Choroid plexus epithelial cell (primary cell): ENCODE measurements at regions not wholly inside any gene's neighbourhood (a gene's known extent, or its start where the extent isn't known, plus 50 kb on each side); places are given as distances from the start of the nearest gene placed in this dataset.

Experiments used
- DNase-seq: peaks from one replicate; pipeline ENCODE4 v3.0.0-alpha.2; 2010; ENCODE audit warnings: low read depth
- H3K4me3 ChIP-seq: 2 replicates; pipeline ENCODE4 v1.5.1; 2011; ENCODE audit warnings: low read depth, mild to moderate bottlenecking, control low read depth, low read length, moderate library complexity
- TF ChIP-seq, protein P1 (sequence below): conservative IDR thresholded peaks from 2 replicates; pipeline ENCODE4 v1.5.1; 2011; ENCODE audit warnings: low read depth, mild to moderate bottlenecking, control low read depth, inconsistent platforms, low read length, moderate library complexity

DNA sequence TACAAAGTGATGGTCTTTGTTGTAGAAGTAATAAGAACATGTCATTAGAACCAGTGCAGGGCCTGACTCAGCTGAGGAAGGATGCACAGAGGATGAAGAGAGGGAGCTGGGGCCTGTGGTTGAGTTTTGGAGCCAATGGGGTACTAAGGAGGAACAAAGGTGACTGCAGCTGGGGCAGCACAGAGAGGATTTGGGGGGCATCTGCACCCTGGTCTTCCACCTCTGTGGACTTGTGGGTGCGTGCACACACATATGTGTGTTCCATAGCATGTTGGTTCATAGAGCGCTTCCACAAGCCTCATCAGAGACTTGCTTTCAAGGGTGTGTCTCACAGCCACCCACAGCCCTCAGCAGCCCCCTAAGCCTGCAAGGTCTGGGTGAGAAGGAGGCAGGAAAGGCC lies 650.3 kb upstream of the MGMT start:
- no peak overlapping the region for H3K4me3 ChIP-seq
- DNase-seq, result no peak
- TF ChIP-seq, protein P1, sequence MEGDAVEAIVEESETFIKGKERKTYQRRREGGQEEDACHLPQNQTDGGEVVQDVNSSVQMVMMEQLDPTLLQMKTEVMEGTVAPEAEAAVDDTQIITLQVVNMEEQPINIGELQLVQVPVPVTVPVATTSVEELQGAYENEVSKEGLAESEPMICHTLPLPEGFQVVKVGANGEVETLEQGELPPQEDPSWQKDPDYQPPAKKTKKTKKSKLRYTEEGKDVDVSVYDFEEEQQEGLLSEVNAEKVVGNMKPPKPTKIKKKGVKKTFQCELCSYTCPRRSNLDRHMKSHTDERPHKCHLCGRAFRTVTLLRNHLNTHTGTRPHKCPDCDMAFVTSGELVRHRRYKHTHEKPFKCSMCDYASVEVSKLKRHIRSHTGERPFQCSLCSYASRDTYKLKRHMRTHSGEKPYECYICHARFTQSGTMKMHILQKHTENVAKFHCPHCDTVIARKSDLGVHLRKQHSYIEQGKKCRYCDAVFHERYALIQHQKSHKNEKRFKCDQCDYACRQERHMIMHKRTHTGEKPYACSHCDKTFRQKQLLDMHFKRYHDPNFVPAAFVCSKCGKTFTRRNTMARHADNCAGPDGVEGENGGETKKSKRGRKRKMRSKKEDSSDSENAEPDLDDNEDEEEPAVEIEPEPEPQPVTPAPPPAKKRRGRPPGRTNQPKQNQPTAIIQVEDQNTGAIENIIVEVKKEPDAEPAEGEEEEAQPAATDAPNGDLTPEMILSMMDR, result no peak

DNA sequence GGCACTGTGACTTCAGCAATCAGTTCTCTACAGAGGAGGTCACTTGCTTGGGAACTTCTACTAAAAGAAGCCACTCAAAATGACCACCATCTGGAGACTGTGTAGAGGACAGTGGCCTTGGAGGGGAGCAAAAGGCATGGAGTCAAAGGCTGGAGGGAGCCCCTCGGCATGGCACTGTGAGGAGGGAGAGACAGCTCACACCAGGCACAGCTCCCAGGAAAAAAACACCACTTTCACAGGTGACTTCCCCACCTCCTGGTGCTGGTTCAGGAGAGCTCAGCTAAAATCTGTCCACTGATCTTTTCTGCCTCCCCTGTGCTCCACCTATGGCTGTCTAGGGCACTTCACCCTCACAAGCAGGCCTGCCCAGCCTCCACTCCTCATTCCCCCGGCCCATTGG lies 649.4 kb upstream of the MGMT start:
- DNase-seq, result no peak
- TF ChIP-seq, protein P1, result no peak

DNA sequence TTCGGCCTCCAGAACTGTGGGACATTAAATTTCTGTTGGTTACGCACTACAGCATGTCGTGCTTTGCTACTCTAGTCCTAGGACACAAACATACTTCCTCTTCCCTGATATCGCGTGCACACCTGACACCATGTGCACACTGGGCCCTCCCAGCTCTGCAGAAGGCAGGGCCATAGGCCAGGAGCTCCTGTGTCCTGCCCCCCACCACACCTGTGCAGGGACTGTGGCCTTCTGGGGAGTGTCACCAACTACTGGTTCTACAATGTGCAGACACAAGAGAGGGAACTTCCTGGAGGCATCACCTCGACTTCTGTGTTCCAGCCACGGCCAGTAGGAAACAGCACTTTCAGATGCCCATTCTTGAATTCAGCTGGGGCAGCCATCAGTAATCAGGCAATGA lies 646.4 kb upstream of the MGMT start:
- TF ChIP-seq, protein P1, result no peak
- DNase-seq, result no peak
- H3K4me3 ChIP-seq, result no peak overlapping the region

More for the DNA sequence above, 649.4 kb upstream of the MGMT start:
- H3K4me3 ChIP-seq, result no peak overlapping the region

DNA sequence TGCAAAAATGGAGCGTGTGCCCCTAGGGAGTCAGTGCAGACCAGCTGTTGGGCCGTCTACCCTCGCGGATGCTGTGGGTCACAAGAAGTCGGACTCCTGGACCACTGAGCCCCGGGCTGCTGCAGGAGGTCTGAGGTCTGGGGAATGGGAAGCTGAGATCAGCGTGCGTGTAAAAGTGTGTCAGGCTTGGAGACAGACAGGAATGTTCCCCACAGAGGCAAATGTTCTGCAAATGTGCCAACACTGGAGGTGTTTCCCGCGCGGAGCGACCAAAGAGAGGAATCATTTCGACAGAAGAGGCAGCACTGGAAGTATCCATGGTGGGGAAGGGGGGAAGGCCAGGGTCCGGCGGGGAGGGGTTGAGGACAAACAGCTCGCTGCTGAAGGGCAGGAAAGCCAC lies 643.8 kb upstream of the MGMT start:
- no peak for DNase-seq
- H3K4me3 ChIP-seq, result no peak overlapping the region
- TF ChIP-seq, protein P1, result no peak

DNA sequence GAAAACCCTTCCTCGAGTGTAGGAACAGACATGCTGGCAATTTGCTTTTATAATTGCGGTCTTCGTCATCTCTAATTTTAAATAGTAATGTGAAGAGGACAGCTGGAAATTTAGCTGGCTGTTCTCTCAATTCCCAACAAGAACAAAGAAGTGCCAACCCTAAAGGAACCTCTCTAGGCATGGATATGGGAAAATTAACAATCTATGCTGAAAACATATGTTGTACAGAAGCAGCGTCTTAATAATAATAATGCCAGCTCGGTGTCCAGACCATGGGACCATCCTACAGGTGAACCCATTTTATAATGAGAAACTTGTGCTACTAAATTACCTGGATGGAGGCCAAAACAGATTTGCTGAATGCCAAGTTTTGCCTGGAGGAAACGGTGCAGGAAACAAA lies 641.4 kb upstream of the MGMT start:
- TF ChIP-seq, protein P1, result no peak
- no peak for DNase-seq
- H3K4me3 ChIP-seq, result no peak overlapping the region

DNA sequence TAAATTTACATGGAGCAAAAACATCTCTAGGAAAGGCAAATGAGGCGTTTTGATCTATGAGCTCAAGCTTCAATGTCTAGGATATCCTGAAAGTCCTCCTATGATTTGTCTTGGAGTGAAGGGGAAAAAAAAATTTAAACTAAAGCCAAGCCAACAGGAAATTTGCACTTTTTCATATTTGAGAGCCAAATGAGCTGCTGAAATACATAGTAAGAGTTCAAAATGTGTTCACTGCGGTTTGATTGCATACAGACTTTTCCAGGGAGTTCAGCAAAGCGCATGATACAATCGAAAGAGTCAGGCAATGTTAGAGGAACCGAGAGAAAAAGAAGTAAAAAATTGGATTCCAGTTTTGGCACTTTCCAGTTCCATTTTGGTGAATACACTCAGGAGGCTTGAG lies 633.4 kb upstream of the MGMT start:
- TF ChIP-seq, protein P1, result no peak
- H3K4me3 ChIP-seq, result no peak overlapping the region
- no peak for DNase-seq

DNA sequence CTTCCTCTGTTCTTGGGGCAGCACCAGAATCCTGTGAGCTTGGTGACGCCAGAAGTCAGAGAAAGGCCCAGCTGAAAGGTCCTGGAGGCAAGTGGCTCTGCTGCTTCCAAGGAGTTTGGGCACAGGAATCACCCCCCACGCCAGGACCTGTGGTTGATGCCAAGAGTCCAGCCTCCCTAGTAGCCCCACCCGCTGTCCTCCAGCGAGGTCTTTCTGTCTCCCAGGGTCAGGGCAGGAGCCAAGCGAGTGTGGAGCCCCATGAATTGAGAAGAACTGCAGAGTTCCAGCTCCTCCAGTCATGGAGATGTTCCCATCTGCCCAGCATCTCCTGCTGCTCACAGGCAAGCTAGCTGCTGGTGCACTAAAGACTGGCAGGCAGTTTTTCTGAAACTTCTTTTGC lies 631.7 kb upstream of the MGMT start:
- no peak for DNase-seq
- TF ChIP-seq, protein P1, result no peak
- H3K4me3 ChIP-seq, result no peak overlapping the region
